Activated CD4-positive, alpha-beta memory T cell treated with anti-CD3 and anti-CD28 coated beads, Interleukin-2, amount 10 ng/mL, durations not matched to agents 7 days and 5 days (primary cell): ENCODE measurements at regions not wholly inside any gene's neighbourhood (a gene's known extent, or its start where the extent isn't known, plus 50 kb on each side); places are given as distances from the start of the nearest gene placed in this dataset.

ENCODE experiments used
- CTCF ChIA-PET: fragments of 350-600 bp; sonication (Branson Sonifier 250); formaldehyde crosslinking; loops from one replicate; lab custom pipeline; 2021; ENCODE audit warnings: antibody characterized with exemption, inconsistent platforms; lab: Charles Lee
- POLR2A ChIA-PET: fragments of 350-600 bp; sonication (Branson Sonifier 250); formaldehyde crosslinking; loops from one replicate; lab custom pipeline; 2021; ENCODE audit warnings: antibody characterized with exemption; lab: Charles Lee
- DNase-seq: peaks from one replicate; pipeline ENCODE4 v3.0.0-alpha.2; 2020
- H3K27ac Mint-ChIP-seq: one replicate; pipeline ENCODE4 v1.8.0; 2021; ENCODE audit warnings: mild to moderate bottlenecking, mixed read lengths
- H3K27me3 Mint-ChIP-seq: one replicate; pipeline ENCODE4 v1.8.0; 2021; ENCODE audit warnings: mixed read lengths
- H3K36me3 Mint-ChIP-seq: one replicate; pipeline ENCODE4 v1.8.0; 2021; ENCODE audit warnings: low read depth, mixed read lengths
- H3K4me1 Mint-ChIP-seq: one replicate; pipeline ENCODE4 v1.8.0; 2021; ENCODE audit warnings: mixed read lengths
- H3K4me3 Mint-ChIP-seq: one replicate; pipeline ENCODE4 v1.8.0; 2021; ENCODE audit warnings: mild to moderate bottlenecking, mixed read lengths
- H3K9me3 Mint-ChIP-seq: one replicate; pipeline ENCODE4 v1.8.0; 2021; ENCODE audit warnings: mixed read lengths

- no peak for DNase-seq
- Mint-ChIP-seq H3K4me1 (no peaks in the 10 kb centered on the region), H3K9me3 (no peaks in the 10 kb centered on the region), H3K27ac (no peak overlapping the region), H3K36me3 (no peaks in the 10 kb centered on the region), H3K4me3 (no peak overlapping the region), H3K27me3 (no peaks in the 10 kb centered on the region)
- POLR2A ChIA-PET: no interaction called here
- CTCF ChIA-PET: no interaction called here
These were observed 612.0 kb upstream of the CLINT1 start for GRCh38 chr5:158470764-158471534.

- Mint-ChIP-seq H3K4me1 (no peaks in the 10 kb centered on the region), H3K9me3 (no peaks in the 10 kb centered on the region), H3K36me3 (no peaks in the 10 kb centered on the region), H3K4me3 (no peak overlapping the region), H3K27me3 (no peaks in the 10 kb centered on the region), H3K27ac (no peak overlapping the region)
- CTCF ChIA-PET: no interaction called here
- POLR2A ChIA-PET: no interaction called here
- no peak for DNase-seq
These were observed 609.5 kb upstream of the CLINT1 start for GRCh38 chr5:158468444-158468843.

- no peaks in the 10 kb centered on the region for H3K4me1 Mint-ChIP-seq
- CTCF ChIA-PET: no interaction called here
- H3K27me3 Mint-ChIP-seq: no peaks in the 10 kb centered on the region
- DNase-seq: no peak
- H3K4me3 Mint-ChIP-seq: no peak overlapping the region
- no peaks in the 10 kb centered on the region for H3K9me3 Mint-ChIP-seq
- POLR2A ChIA-PET: no interaction called here
- no peaks in the 10 kb centered on the region for H3K36me3 Mint-ChIP-seq
- H3K27ac Mint-ChIP-seq: no peak overlapping the region
These were observed 607.2 kb upstream of the CLINT1 start for GRCh38 chr5:158466191-158466590.

GRCh38 chr5:158465086-158465972 lies 606.4 kb upstream of the CLINT1 start:
- no peak for DNase-seq
- Mint-ChIP-seq H3K4me3 (no peak overlapping the region), H3K27me3 (no peaks in the 10 kb centered on the region), H3K4me1 (no peaks in the 10 kb centered on the region), H3K36me3 (no peaks in the 10 kb centered on the region), H3K9me3 (no peaks in the 10 kb centered on the region), H3K27ac (no peak overlapping the region)
- ChIA-PET POLR2A (no interaction called here), CTCF (no interaction called here)

- POLR2A ChIA-PET: no interaction called here
- CTCF ChIA-PET: no interaction called here
- Mint-ChIP-seq H3K36me3 (no peaks in the 10 kb centered on the region), H3K27me3 (no peaks in the 10 kb centered on the region), H3K4me3 (no peak overlapping the region), H3K4me1 (no peaks in the 10 kb centered on the region), H3K27ac (no peak overlapping the region), H3K9me3 (no peaks in the 10 kb centered on the region)
- DNase-seq: no peak
These were observed 605.4 kb upstream of the CLINT1 start for GRCh38 chr5:158464383-158464782.

- H3K9me3 Mint-ChIP-seq: no peaks in the 10 kb centered on the region
- no peak overlapping the region for H3K4me3 Mint-ChIP-seq
- no peak overlapping the region for H3K27ac Mint-ChIP-seq
- no peaks in the 10 kb centered on the region for H3K4me1 Mint-ChIP-seq
- CTCF ChIA-PET: no interaction called here
- H3K36me3 Mint-ChIP-seq: no peaks in the 10 kb centered on the region
- no peaks in the 10 kb centered on the region for H3K27me3 Mint-ChIP-seq
- no peak for DNase-seq
- POLR2A ChIA-PET: no interaction called here
These were observed 605.0 kb upstream of the CLINT1 start for GRCh38 chr5:158463938-158464337.

GRCh38 chr5:158463188-158463587 lies 604.2 kb upstream of the CLINT1 start:
- H3K27me3 Mint-ChIP-seq: no peaks in the 10 kb centered on the region
- no peak overlapping the region for H3K27ac Mint-ChIP-seq
- CTCF ChIA-PET: no interaction called here

GRCh38 chr5:158462349-158463114 lies 603.6 kb upstream of the CLINT1 start:
- Mint-ChIP-seq H3K4me3 (no peak overlapping the region), H3K9me3 (no peaks in the 10 kb centered on the region), H3K36me3 (no peaks in the 10 kb centered on the region), H3K27me3 (no peaks in the 10 kb centered on the region), H3K27ac (no peak overlapping the region), H3K4me1 (no peaks in the 10 kb centered on the region)
- POLR2A ChIA-PET: no interaction called here
- DNase-seq: no peak
- CTCF ChIA-PET: no interaction called here

More at GRCh38 chr5:158463188-158463587, 604.2 kb upstream of the CLINT1 start:
- no peak overlapping the region for H3K4me3 Mint-ChIP-seq
- no peaks in the 10 kb centered on the region for H3K9me3 Mint-ChIP-seq
- DNase-seq: no peak
- no peaks in the 10 kb centered on the region for H3K36me3 Mint-ChIP-seq
- POLR2A ChIA-PET: no interaction called here
- no peaks in the 10 kb centered on the region for H3K4me1 Mint-ChIP-seq

- Mint-ChIP-seq H3K4me3 (no peak overlapping the region), H3K27ac (no peak overlapping the region), H3K36me3 (no peaks in the 10 kb centered on the region), H3K27me3 (no peaks in the 10 kb centered on the region), H3K4me1 (no peaks in the 10 kb centered on the region), H3K9me3 (no peaks in the 10 kb centered on the region)
- DNase-seq: no peak
- ChIA-PET CTCF (no interaction called here), POLR2A (no interaction called here)
These were observed 602.4 kb upstream of the CLINT1 start for GRCh38 chr5:158461240-158461854.

GRCh38 chr5:158458086-158458485 lies 599.1 kb upstream of the CLINT1 start:
- H3K36me3 Mint-ChIP-seq: no peaks in the 10 kb centered on the region
- no peaks in the 10 kb centered on the region for H3K27me3 Mint-ChIP-seq
- CTCF ChIA-PET: no interaction called here
- H3K4me1 Mint-ChIP-seq: no peaks in the 10 kb centered on the region
- no peak overlapping the region for H3K27ac Mint-ChIP-seq
- no peak overlapping the region for H3K4me3 Mint-ChIP-seq
- POLR2A ChIA-PET: no interaction called here
- no peaks in the 10 kb centered on the region for H3K9me3 Mint-ChIP-seq
- DNase-seq: no peak

- H3K36me3 Mint-ChIP-seq: no peaks in the 10 kb centered on the region
- H3K4me3 Mint-ChIP-seq: no peak overlapping the region
- CTCF ChIA-PET: no interaction called here
- POLR2A ChIA-PET: no interaction called here
- H3K27me3 Mint-ChIP-seq: no peaks in the 10 kb centered on the region
- H3K9me3 Mint-ChIP-seq: no peaks in the 10 kb centered on the region
- no peak overlapping the region for H3K27ac Mint-ChIP-seq
- DNase-seq: no peak
- H3K4me1 Mint-ChIP-seq: no peaks in the 10 kb centered on the region
These were observed 597.8 kb upstream of the CLINT1 start for GRCh38 chr5:158456756-158457155.

GRCh38 chr5:158456241-158456640 lies 597.3 kb upstream of the CLINT1 start:
- ChIA-PET CTCF (no interaction called here), POLR2A (no interaction called here)
- H3K4me3 Mint-ChIP-seq: no peak overlapping the region
- no peaks in the 10 kb centered on the region for H3K36me3 Mint-ChIP-seq
- H3K27ac Mint-ChIP-seq: no peak overlapping the region
- no peaks in the 10 kb centered on the region for H3K4me1 Mint-ChIP-seq
- H3K27me3 Mint-ChIP-seq: no peaks in the 10 kb centered on the region
- H3K9me3 Mint-ChIP-seq: no peaks in the 10 kb centered on the region
- DNase-seq: no peak
